ENCODE measurements at regions not wholly inside any gene's neighbourhood (a gene's known extent, or its start where the extent isn't known, plus 50 kb on each side); places are given as distances from the start of the nearest gene placed in this dataset.
A peak's percentile ranks its signal among the peaks of the same experiment; 100 is the strongest.

DNA sequence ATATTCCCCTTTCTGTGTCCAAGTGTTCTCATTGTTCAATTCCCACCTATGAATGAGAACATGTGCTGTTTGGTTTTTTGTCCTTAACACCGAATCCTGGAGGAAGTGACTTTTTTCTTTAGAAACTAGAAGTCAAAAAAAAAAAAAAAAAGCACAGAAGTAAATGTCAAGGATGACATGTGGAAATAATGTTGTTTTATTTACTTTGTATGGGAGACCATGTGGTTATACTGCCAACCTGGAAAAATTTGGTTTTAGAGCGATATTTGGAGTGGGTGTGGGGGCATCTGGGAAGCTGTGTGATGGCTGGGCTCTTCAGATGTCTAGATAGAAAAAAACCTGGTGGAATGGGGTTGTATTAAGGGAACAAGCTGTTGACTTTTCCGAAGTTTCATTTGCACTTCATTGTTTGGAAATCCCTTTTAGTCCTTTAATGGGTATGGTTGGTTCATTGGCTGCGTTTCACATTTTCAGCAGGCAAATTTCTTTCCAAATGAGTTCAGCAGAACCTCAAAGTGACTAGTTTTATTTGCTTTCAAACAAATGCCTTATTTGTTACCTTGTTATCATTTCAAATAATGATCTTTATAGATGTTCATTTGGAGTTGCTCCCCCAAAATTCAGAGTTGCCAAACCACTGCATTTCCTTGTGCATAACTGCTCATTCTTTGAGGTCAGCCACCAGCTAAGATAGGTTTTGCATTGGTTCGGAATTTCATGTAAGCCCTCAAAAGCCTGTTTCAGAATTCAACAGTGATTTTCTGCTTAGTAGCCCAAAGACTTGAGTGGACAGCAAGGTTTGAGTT, 508.2 kb downstream of the METTL15 start:
- DNase-seq (no peak), FAIRE-seq (no peak)
- TF ChIP-seq, protein P1, sequence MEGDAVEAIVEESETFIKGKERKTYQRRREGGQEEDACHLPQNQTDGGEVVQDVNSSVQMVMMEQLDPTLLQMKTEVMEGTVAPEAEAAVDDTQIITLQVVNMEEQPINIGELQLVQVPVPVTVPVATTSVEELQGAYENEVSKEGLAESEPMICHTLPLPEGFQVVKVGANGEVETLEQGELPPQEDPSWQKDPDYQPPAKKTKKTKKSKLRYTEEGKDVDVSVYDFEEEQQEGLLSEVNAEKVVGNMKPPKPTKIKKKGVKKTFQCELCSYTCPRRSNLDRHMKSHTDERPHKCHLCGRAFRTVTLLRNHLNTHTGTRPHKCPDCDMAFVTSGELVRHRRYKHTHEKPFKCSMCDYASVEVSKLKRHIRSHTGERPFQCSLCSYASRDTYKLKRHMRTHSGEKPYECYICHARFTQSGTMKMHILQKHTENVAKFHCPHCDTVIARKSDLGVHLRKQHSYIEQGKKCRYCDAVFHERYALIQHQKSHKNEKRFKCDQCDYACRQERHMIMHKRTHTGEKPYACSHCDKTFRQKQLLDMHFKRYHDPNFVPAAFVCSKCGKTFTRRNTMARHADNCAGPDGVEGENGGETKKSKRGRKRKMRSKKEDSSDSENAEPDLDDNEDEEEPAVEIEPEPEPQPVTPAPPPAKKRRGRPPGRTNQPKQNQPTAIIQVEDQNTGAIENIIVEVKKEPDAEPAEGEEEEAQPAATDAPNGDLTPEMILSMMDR (IDR thresholded peaks at IDR 0.05; ENCODE audit: borderline replicate concordance, extremely low read depth, insufficient read depth), result no peak
- H3K9me3 ChIP-seq (ENCODE audit: control insufficient read depth in 2 of 3, insufficient read depth in 1 of 3, low read length in 3 of 3), result no peaks in the 10 kb centered on the region
- no peaks in the 10 kb centered on the region for H3K4me1 ChIP-seq (ENCODE audit: control insufficient read depth in 2 of 3, insufficient read depth in 2 of 3, low read depth in 1 of 3, low read length in 3 of 3)
- no peak overlapping the region for H3K27ac ChIP-seq (ENCODE audit: low read depth in 2 of 2, low read length in 2 of 2)
- H3K36me3 ChIP-seq (ENCODE audit: control insufficient read depth in 2 of 3, insufficient read depth in 3 of 3, low read length in 3 of 3), result no peaks in the 10 kb centered on the region
- H3K4me3 ChIP-seq (ENCODE audit: low read length in 3 of 3), result no peak overlapping the region
- intact Hi-C loops (cut with DNase I), result no loop called here
- no peaks in the 10 kb centered on the region for H3K27me3 ChIP-seq (ENCODE audit: control insufficient read depth, insufficient read depth, low read length)
- no peak overlapping the region for H3K9ac ChIP-seq (ENCODE audit: low read length in 3 of 3)

DNA sequence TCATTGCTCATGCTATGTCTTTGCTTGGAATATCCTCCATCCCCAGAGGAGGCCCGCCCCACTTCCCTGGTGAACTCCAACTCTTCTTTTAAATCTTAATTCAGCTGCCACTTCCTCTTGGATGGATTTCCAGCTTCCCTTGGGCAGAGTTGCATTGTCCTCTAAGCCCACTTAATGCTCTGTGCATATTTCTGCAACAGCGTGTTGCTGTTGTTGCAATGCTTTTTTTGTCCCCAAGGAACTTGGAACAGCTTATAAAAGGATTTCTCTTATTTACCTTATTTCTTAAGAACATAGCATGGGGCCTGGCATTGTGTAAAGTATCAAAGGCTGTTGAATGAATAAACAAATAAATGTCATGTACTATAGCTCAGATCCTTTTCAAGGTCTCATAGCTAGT, 507.4 kb downstream of the METTL15 start:
- Histone ChIP-seq H3K4me1 (ENCODE audit: control insufficient read depth in 2 of 3, insufficient read depth in 2 of 3, low read depth in 1 of 3, low read length in 3 of 3) (no peaks in the 10 kb centered on the region), H3K27ac (ENCODE audit: low read depth in 2 of 2, low read length in 2 of 2) (no peak overlapping the region), H3K4me3 (ENCODE audit: low read length in 3 of 3) (no peak overlapping the region), H3K36me3 (ENCODE audit: control insufficient read depth in 2 of 3, insufficient read depth in 3 of 3, low read length in 3 of 3) (no peaks in the 10 kb centered on the region), H3K9ac (ENCODE audit: low read length in 3 of 3) (no peak overlapping the region), H3K9me3 (ENCODE audit: control insufficient read depth in 2 of 3, insufficient read depth in 1 of 3, low read length in 3 of 3) (no peaks in the 10 kb centered on the region), H3K27me3 (ENCODE audit: control insufficient read depth, insufficient read depth, low read length) (no peaks in the 10 kb centered on the region)
- FAIRE-seq, result no peak
- intact Hi-C loops (cut with DNase I), result no loop called here
- TF ChIP-seq, protein P1 (IDR thresholded peaks at IDR 0.05; ENCODE audit: borderline replicate concordance, extremely low read depth, insufficient read depth), result no peak
- DNase-seq, result no peak

GRCh38 chr11:28606930-28607329, 498.7 kb downstream of the METTL15 start:
- intact Hi-C loops (cut with DNase I), result no loop called here
- H3K4me3 ChIP-seq (ENCODE audit: low read length in 3 of 3), result no peak overlapping the region
- H3K9me3 ChIP-seq (ENCODE audit: control insufficient read depth in 2 of 3, insufficient read depth in 1 of 3, low read length in 3 of 3), result no peaks in the 10 kb centered on the region
- no peaks in the 10 kb centered on the region for H3K4me1 ChIP-seq (ENCODE audit: control insufficient read depth in 2 of 3, insufficient read depth in 2 of 3, low read depth in 1 of 3, low read length in 3 of 3)
- H3K27ac ChIP-seq (ENCODE audit: low read depth in 2 of 2, low read length in 2 of 2), result no peak overlapping the region
- TF ChIP-seq, protein P1 (IDR thresholded peaks at IDR 0.05; ENCODE audit: borderline replicate concordance, extremely low read depth, insufficient read depth), result no peak
- DNase-seq (peak in 1 of 5 donors; percentile 83), FAIRE-seq (no peak)
- no peaks in the 10 kb centered on the region for H3K36me3 ChIP-seq (ENCODE audit: control insufficient read depth in 2 of 3, insufficient read depth in 3 of 3, low read length in 3 of 3)
- no peak overlapping the region for H3K9ac ChIP-seq (ENCODE audit: low read length in 3 of 3)
- H3K27me3 ChIP-seq (ENCODE audit: control insufficient read depth, insufficient read depth, low read length), result no peaks in the 10 kb centered on the region

Measured in kidney (tissue), 13 donors.